IMR-90 (cell line): ENCODE measurements at regions not wholly inside any gene's neighbourhood (a gene's known extent, or its start where the extent isn't known, plus 50 kb on each side); places are given as distances from the start of the nearest gene placed in this dataset.

Experiments used
- ATAC-seq: fragments of 200-7000 bp; cut with Tn5 transposase; 2 replicates; pipeline ENCODE4 v1.9.1; 2020; ENCODE audit warnings: low read depth, mild to moderate bottlenecking, moderate library complexity
- BruUV-seq: library from RNA; stranded (reverse); fragments of 400-500 nt; replicated peaks from 2 replicates; lab custom pipeline; 2021; lab: Mats Ljungman, UMichigan
- CTCF ChIA-PET: fragments of 300-600 bp; formaldehyde crosslinking; extraction: SDS; loops from one replicate; lab custom pipeline; 2021; ENCODE audit warnings: antibody characterized with exemption; lab: Yijun Ruan, JAX
- POLR2A ChIA-PET: fragments of 300-600 bp; sonication (Branson Sonifier 250); formaldehyde crosslinking; loops from one replicate; lab custom pipeline; 2022; ENCODE audit warnings: antibody characterized with exemption; ENCODE audit not compliant: unreplicated experiment; lab: Charles Lee
- DNase-seq: peaks from one replicate; pipeline ENCODE4 v3.0.0; 2013
- H2AFZ ChIP-seq: replicated peaks from 2 replicates; pipeline ENCODE3; 2013; ENCODE audit warnings: low read length, mild to moderate bottlenecking; ENCODE audit not compliant: poor library complexity
- H2AK5ac ChIP-seq: 2 replicates; pipeline ENCODE4 v1.6.1; 2013; ENCODE audit warnings: low read depth, low read length, inconsistent platforms
- H2AK9ac ChIP-seq: replicated peaks from 2 replicates; pipeline ENCODE3; 2013; ENCODE audit warnings: mild to moderate bottlenecking, low read depth, low read length, moderate library complexity; ENCODE audit not compliant: poor library complexity
- H2BK120ac ChIP-seq: 2 replicates; pipeline ENCODE4 v1.6.1; 2013; ENCODE audit warnings: low read depth, low read length, inconsistent platforms
- H2BK15ac ChIP-seq: 3 replicates; pipeline ENCODE4 v1.6.1; 2013; ENCODE audit warnings: low read depth, low read length, inconsistent platforms
- H2BK20ac ChIP-seq: 2 replicates; pipeline ENCODE4 v1.6.1; 2013; ENCODE audit warnings: low read depth, mild to moderate bottlenecking, inconsistent platforms, low read length, moderate library complexity
- H2BK5ac ChIP-seq: 2 replicates; pipeline ENCODE4 v1.6.1; 2013; ENCODE audit warnings: mild to moderate bottlenecking, low read depth, low read length, inconsistent platforms; ENCODE audit not compliant: poor library complexity, severe bottlenecking
- H3K14ac ChIP-seq: replicated peaks from 2 replicates; pipeline ENCODE4 v1.6.1; 2013; ENCODE audit warnings: low read depth, low read length, inconsistent platforms
- H3K18ac ChIP-seq: 2 replicates; pipeline ENCODE4 v1.6.1; 2013; ENCODE audit warnings: low read depth, low read length, control low read depth
- H3K23ac ChIP-seq: 2 replicates; pipeline ENCODE4 v1.6.1; 2013; ENCODE audit warnings: low read depth, low read length, inconsistent platforms
- H3K27ac ChIP-seq: 2 replicates; pipeline ENCODE4 v1.5.1; 2013; ENCODE audit warnings: mild to moderate bottlenecking, control low read depth, low read length; ENCODE audit not compliant: insufficient read depth
- H3K27me3 ChIP-seq: 2 replicates; pipeline ENCODE4 v1.6.1; 2013; ENCODE audit warnings: low read length; ENCODE audit not compliant: control insufficient read depth, insufficient read depth
- H3K36me3 ChIP-seq: 2 replicates; pipeline ENCODE4 v1.6.1; 2013; ENCODE audit warnings: low read length, mixed read lengths; ENCODE audit not compliant: control insufficient read depth, insufficient read depth
- H3K4ac ChIP-seq: 2 replicates; pipeline ENCODE4 v1.6.1; 2013; ENCODE audit warnings: low read depth, low read length, inconsistent platforms
- H3K4me1 ChIP-seq: 2 replicates; pipeline ENCODE4 v1.6.1; 2013; ENCODE audit warnings: low read length, mixed read lengths; ENCODE audit not compliant: control insufficient read depth, insufficient read depth
- H3K4me2 ChIP-seq: 2 replicates; pipeline ENCODE4 v1.6.1; 2013; ENCODE audit warnings: low read depth, mild to moderate bottlenecking, control low read depth, low read length, moderate library complexity
- H3K4me3 ChIP-seq: 2 replicates; pipeline ENCODE4 v1.5.1; 2013; ENCODE audit warnings: low read depth, mild to moderate bottlenecking, control low read depth, low read length, moderate library complexity; ENCODE audit not compliant: insufficient read depth
- H3K56ac ChIP-seq: 2 replicates; pipeline ENCODE4 v1.6.1; 2013; ENCODE audit warnings: low read length, inconsistent platforms; ENCODE audit not compliant: insufficient read depth; ENCODE audit errors: extremely low read depth
- H3K79me1 ChIP-seq, 2 experiments: 2 replicates each; pipeline ENCODE4 v1.6.1; 2013; ENCODE audit warnings: low read length in 2 of 2, inconsistent platforms in 1 of 2, low read depth in 1 of 2
- H3K9ac ChIP-seq: 2 replicates; pipeline ENCODE4 v1.6.1; 2013; ENCODE audit warnings: low read depth, low read length, control low read depth
- H3K9me1 ChIP-seq: 2 replicates; pipeline ENCODE4 v1.6.1; 2013; ENCODE audit warnings: low read length, inconsistent platforms; ENCODE audit not compliant: insufficient read depth
- H3K9me3 ChIP-seq: 2 replicates; pipeline ENCODE4 v1.6.1; 2013; ENCODE audit warnings: low read length; ENCODE audit not compliant: control insufficient read depth, insufficient read depth
- H4K20me1 ChIP-seq: 2 replicates; pipeline ENCODE4 v1.6.1; 2013; ENCODE audit warnings: low read length, inconsistent platforms; ENCODE audit not compliant: insufficient read depth
- H4K5ac ChIP-seq: 2 replicates; pipeline ENCODE4 v1.6.1; 2013; ENCODE audit warnings: mild to moderate bottlenecking, low read depth, low read length, control low read depth
- H4K8ac ChIP-seq, 2 experiments: 2 replicates each; pipeline ENCODE4 v1.6.1; 2013; ENCODE audit warnings: low read depth in 2 of 2, low read length in 2 of 2, control low read depth in 1 of 2, inconsistent platforms in 1 of 2
- H4K91ac ChIP-seq: 2 replicates; pipeline ENCODE4 v1.6.1; 2013; ENCODE audit warnings: low read depth, low read length, inconsistent platforms; ENCODE audit not compliant: insufficient read depth
- BHLHE40 ChIP-seq: fragments of 150-350 bp; IDR thresholded peaks from 2 replicates; pipeline ENCODE4 v1.6.1; 2016; ENCODE audit warnings: mild to moderate bottlenecking, low read depth, low read length
- CEBPB ChIP-seq: IDR thresholded peaks from 2 replicates; pipeline ENCODE4 v1.6.1; 2012; ENCODE audit warnings: low read depth, low read length, improper control_type of control experiment
- CTCF ChIP-seq: conservative IDR thresholded peaks from 2 replicates; pipeline ENCODE4 v1.5.1; 2012; ENCODE audit warnings: mild to moderate bottlenecking, low read depth, low read length, improper control_type of control experiment
- ELK1 ChIP-seq: fragments of 150-350 bp; IDR thresholded peaks from 2 replicates; pipeline ENCODE4 v1.6.1; 2016; ENCODE audit warnings: low read depth, mild to moderate bottlenecking, low read length, moderate library complexity, borderline replicate concordance
- NFE2L2 ChIP-seq: fragments of 150-350 bp; IDR thresholded peaks from 2 replicates; pipeline ENCODE4 v1.6.1; 2016; ENCODE audit warnings: low read depth, mild to moderate bottlenecking, low read length
- RAD21 ChIP-seq: IDR thresholded peaks from 2 replicates; pipeline ENCODE4 v1.6.1; 2012; ENCODE audit warnings: low read length, improper control_type of control experiment
- RCOR1 ChIP-seq: IDR thresholded peaks from 2 replicates; pipeline ENCODE4 v1.6.1; 2012; ENCODE audit warnings: mild to moderate bottlenecking, low read length, improper control_type of control experiment; ENCODE audit not compliant: insufficient replicate concordance
- RFX5 ChIP-seq: IDR thresholded peaks from 2 replicates; pipeline ENCODE4 v1.8.0; 2012; ENCODE audit warnings: low read depth, mild to moderate bottlenecking, low read length, moderate library complexity
- USF2 ChIP-seq: fragments of 150-350 bp; IDR thresholded peaks from 2 replicates; pipeline ENCODE4 v1.6.1; 2017; ENCODE audit warnings: mild to moderate bottlenecking, antibody characterized with exemption, low read length, low read depth
- WGBS, 2 experiments: methylation state at CpG; one replicate each; pipeline versions ENCODE4 v1.1.5 to v1.1.7; 2013; ENCODE audit warnings: missing lambda C conversion rate in 2 of 2; ENCODE audit not compliant: insufficient read length in 1 of 2; ENCODE audit errors: extremely low coverage in 2 of 2; 5-methylcytosine and 5-hydroxymethylcytosine counted together
- dilution Hi-C: fragments of 300-500 bp; cut with HindIII; formaldehyde crosslinking; loops from one replicate; pipeline ENCODE4 v1.14.3; 2018; ENCODE audit warnings: low sequenced_read_pairs; ENCODE audit not compliant: unreplicated experiment
- in situ Hi-C: fragments of 300-500 bp; cut with MboI; formaldehyde crosslinking; loops from 3 replicates; pipeline ENCODE4 v1.14.3; 2019; ENCODE audit warnings: low sequenced_read_pairs, inconsistent platforms, mixed read lengths
- intact Hi-C: fragments of 100-400 bp; cut with micrococcal nuclease; formaldehyde crosslinking; loops from 2 replicates; pipeline ENCODE4 v1.10.0; 2022

GRCh38 chr14:34300882-34301734 lies 160.9 kb downstream of the SPTSSA start:
- H3K23ac ChIP-seq, result no peak overlapping the region
- H3K4me1 ChIP-seq, result no peaks in the 10 kb centered on the region
- BruUV-seq, result no TSS peak
- H4K20me1 ChIP-seq, result no peaks in the 10 kb centered on the region
- H2BK20ac ChIP-seq, result no peak overlapping the region
- no peak overlapping the region for H3K4ac ChIP-seq
- DNase-seq (peak; percentile 12), ATAC-seq (no peak)
- H3K4me2 ChIP-seq, result no peak overlapping the region
- H2AK5ac ChIP-seq, result no peak overlapping the region
- no peak overlapping the region for H4K91ac ChIP-seq
- no peak overlapping the region for H4K8ac ChIP-seq
- H3K79me1 ChIP-seq, result no peaks in the 10 kb centered on the region
- no peak overlapping the region for H3K27ac ChIP-seq
- TF ChIP-seq RCOR1 (no peak), ELK1 (no peak), USF2 (no peak), BHLHE40 (no peak), RAD21 (peak; percentile 39), NFE2L2 (no peak), RFX5 (no peak), CTCF (peak; percentile 49), CEBPB (no peak)
- H4K5ac ChIP-seq, result no peak overlapping the region
- dilution Hi-C loops, result no loop called here
- H2BK120ac ChIP-seq, result no peak overlapping the region
- H3K9me1 ChIP-seq, result no peaks in the 10 kb centered on the region
- no peak overlapping the region for H3K14ac ChIP-seq
- no peaks in the 10 kb centered on the region for H3K9me3 ChIP-seq
- H3K56ac ChIP-seq, result no peak overlapping the region
- H3K4me3 ChIP-seq, result no peak overlapping the region
- H3K27me3 ChIP-seq, result no peaks in the 10 kb centered on the region; the same call in none of the 2 replicates
- H2AFZ ChIP-seq, result no peak overlapping the region
- ChIA-PET POLR2A (no interaction called here), CTCF (interaction anchor here (1.4 kb wide), 1 partner anchor 15 kb away, joined by 3 read pairs; no protein-coding TSS in a partner anchor)
- H3K9ac ChIP-seq, result no peak overlapping the region
- no peak overlapping the region for H2AK9ac ChIP-seq
- in situ Hi-C loops, result no loop called here
- H3K18ac ChIP-seq, result no peak overlapping the region
- H2BK5ac ChIP-seq, result no peak overlapping the region
- no peaks in the 10 kb centered on the region for H3K36me3 ChIP-seq
- intact Hi-C loops, result loop anchor here (1.0 to 5.0 kb wide), 2 partner anchors 462 to 1724 kb away; no protein-coding TSS in a partner anchor
- no CpG with 5 or more reads among the region's 3 CpGs for WGBS, 2 experiments
- H2BK15ac ChIP-seq, result no peak overlapping the region
